Stomach (tissue), 8 donors: ENCODE measurements at regions not wholly inside any gene's neighbourhood (a gene's known extent, or its start where the extent isn't known, plus 50 kb on each side); places are given as distances from the start of the nearest gene placed in this dataset.

Source experiments
- DNase-seq, 2 donors: peaks; one replicate each; pipeline versions ENCODE4 v3.0.0 to v3.0.0-alpha.2; 2013 to 2019
- H3K27ac ChIP-seq, 5 donors: fragments of 200-600 bp in 4 of 5; sonication (generic) in 4 of 5; one replicate each; pipeline ENCODE4 v1.5.1; 2013 to 2019; ENCODE audit warnings: mild to moderate bottlenecking in 1 of 5, moderate library complexity in 1 of 5
- H3K27me3 ChIP-seq, 3 donors: fragments of 200-600 bp; sonication (generic); one replicate each; pipeline ENCODE4 v1.5.1; 2017 to 2019; ENCODE audit warnings: mixed run types in 1 of 3
- H3K36me3 ChIP-seq, 4 donors: fragments of 200-600 bp; sonication (generic); 1 replicate in 3 of 4; 2 replicates in 1 of 4; pipeline ENCODE4 v1.5.1; 2016 to 2019
- H3K4me1 ChIP-seq, 4 donors: fragments of 200-600 bp; sonication (generic); one replicate each; pipeline ENCODE4 v1.5.1; 2016 to 2019
- H3K4me3 ChIP-seq, 4 donors: fragments of 200-600 bp; sonication (generic) in 3 of 4; one replicate each; pipeline ENCODE4 v1.5.1; 2016 to 2019; ENCODE audit warnings: mild to moderate bottlenecking in 1 of 4
- H3K9me3 ChIP-seq, 4 donors: fragments of 200-600 bp; sonication (generic); one replicate each; pipeline ENCODE4 v1.5.1; 2016 to 2019
- EP300 ChIP-seq: sonication (generic); formaldehyde crosslinking; IDR thresholded peaks from one replicate; pipeline ENCODE4 v1.6.1; 2017; ENCODE audit warnings: antibody characterized with exemption
- POLR2A ChIP-seq, 4 donors: fragments of 450-650 bp; IDR thresholded peaks; one replicate each; pipeline ENCODE4 v1.6.1; 2016; ENCODE audit warnings: antibody characterized with exemption in 4 of 4, control low read depth in 2 of 4, mild to moderate bottlenecking in 1 of 4, moderate library complexity in 1 of 4
- POLR2AphosphoS5 ChIP-seq, 3 donors: sonication (generic); formaldehyde crosslinking; IDR thresholded peaks; one replicate each; pipeline ENCODE4 v1.6.1; 2016; ENCODE audit warnings: antibody characterized with exemption in 3 of 3
- WGBS, 5 donors: extraction: QIAGEN DNeasy Blood & Tissue Kit in 3 of 5; methylation state at CpG; one replicate each; pipeline versions ENCODE4 v1.1.5 to v1.1.7; 2013 to 2018; 5-methylcytosine and 5-hydroxymethylcytosine counted together
- intact Hi-C: fragments of 100-400 bp; cut with DNase I; formaldehyde crosslinking; loops from one replicate; pipeline ENCODE4 v1.15.1; 2023; ENCODE audit warnings: low total_unique reads
- TF ChIP-seq, protein P1 (sequence below), 7 experiments: fragments of 450-650 bp in 4 of 7; fragments of 200-600 bp in 3 of 7; sonication (generic) in 3 of 7; IDR thresholded peaks; one replicate each; pipeline ENCODE4 v1.5.1; 2016 to 2019; ENCODE audit warnings: antibody characterized with exemption in 7 of 7, control low read depth in 2 of 7, mild to moderate bottlenecking in 1 of 7
- donor health status: healthy with polysubstance abuse.
- donor health status: Bipolar disorder and iron deficiency.
- donor health status: healthy.

DNA sequence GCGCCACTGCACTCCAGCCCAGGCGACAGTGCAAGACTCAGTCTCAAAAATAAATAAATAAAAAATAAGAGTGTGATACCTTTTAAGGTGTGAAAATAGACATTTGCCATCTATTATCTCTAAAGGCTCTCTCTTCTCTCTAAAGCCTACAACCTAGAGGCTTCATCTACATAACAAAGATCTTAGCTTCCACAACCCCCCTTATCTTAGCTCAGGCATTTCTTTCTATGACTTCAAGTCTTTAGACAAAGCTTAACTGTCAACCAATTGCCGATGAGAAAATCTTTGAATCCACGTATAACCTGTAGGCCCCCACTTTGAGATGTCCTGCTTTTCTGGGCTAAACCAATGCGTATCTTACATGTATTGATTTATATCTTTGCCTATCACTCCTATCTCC lies 64.9 kb upstream of the ADAMTS19 start:
- no peaks in the 10 kb centered on the region for H3K4me1 ChIP-seq
- WGBS, 5 donors = 91 to 95% (median 93%) methylated on average over 5 of the region's 5 CpGs
- H3K4me3 ChIP-seq = no peak overlapping the region
- H3K36me3 ChIP-seq = no peaks in the 10 kb centered on the region
- TF ChIP-seq POLR2A (IDR thresholded peaks at IDR 0.05) (no peak), POLR2AphosphoS5 (IDR thresholded peaks at IDR 0.05) (no peak), EP300 (no peak)
- TF ChIP-seq, protein P1, sequence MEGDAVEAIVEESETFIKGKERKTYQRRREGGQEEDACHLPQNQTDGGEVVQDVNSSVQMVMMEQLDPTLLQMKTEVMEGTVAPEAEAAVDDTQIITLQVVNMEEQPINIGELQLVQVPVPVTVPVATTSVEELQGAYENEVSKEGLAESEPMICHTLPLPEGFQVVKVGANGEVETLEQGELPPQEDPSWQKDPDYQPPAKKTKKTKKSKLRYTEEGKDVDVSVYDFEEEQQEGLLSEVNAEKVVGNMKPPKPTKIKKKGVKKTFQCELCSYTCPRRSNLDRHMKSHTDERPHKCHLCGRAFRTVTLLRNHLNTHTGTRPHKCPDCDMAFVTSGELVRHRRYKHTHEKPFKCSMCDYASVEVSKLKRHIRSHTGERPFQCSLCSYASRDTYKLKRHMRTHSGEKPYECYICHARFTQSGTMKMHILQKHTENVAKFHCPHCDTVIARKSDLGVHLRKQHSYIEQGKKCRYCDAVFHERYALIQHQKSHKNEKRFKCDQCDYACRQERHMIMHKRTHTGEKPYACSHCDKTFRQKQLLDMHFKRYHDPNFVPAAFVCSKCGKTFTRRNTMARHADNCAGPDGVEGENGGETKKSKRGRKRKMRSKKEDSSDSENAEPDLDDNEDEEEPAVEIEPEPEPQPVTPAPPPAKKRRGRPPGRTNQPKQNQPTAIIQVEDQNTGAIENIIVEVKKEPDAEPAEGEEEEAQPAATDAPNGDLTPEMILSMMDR (IDR thresholded peaks at IDR 0.05) = no peak
- no peaks in the 10 kb centered on the region for H3K27me3 ChIP-seq
- no peaks in the 10 kb centered on the region for H3K9me3 ChIP-seq
- DNase-seq = no peak
- intact Hi-C loops = no loop called here
- H3K27ac ChIP-seq = no peak overlapping the region

DNA sequence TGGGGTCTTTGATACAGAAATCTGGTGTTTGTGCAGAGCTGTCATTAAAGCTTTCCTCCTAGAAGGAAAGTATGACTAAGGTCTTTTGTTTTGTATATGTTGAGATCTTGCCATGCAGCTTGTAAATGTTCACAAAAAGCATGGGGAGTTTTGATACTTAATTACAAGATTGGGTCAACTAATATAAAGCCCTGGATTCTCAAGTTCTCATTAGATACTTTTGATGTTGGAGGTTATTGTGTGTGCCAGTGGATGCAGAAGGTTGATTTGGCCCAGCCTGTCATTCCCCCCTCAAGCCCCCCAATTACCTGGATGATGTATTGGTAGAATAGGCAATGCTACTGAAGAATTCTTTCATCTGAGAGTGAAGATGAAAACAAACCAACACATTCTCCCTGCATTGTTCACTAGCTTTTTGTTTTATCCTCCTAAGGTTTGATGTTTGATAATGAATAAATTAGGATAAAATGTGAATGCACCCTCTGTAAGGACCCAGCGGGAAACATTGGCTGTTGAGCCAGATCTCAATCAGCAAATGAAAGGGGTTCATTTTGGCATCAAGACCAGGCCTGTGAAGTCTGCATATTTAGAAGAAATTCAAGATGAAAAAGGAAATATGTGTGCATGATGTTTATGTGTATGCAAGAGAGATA lies 61.9 kb upstream of the ADAMTS19 start:
- no peak for DNase-seq
- no peaks in the 10 kb centered on the region for H3K4me1 ChIP-seq
- intact Hi-C loops = no loop called here
- no peaks in the 10 kb centered on the region for H3K36me3 ChIP-seq
- TF ChIP-seq POLR2A (IDR thresholded peaks at IDR 0.05) (no peak), EP300 (no peak), POLR2AphosphoS5 (IDR thresholded peaks at IDR 0.05) (no peak)
- TF ChIP-seq, protein P1 (IDR thresholded peaks at IDR 0.05) = no peak
- H3K4me3 ChIP-seq = no peak overlapping the region
- H3K27me3 ChIP-seq = no peaks in the 10 kb centered on the region
- no peak overlapping the region for H3K27ac ChIP-seq
- no peaks in the 10 kb centered on the region for H3K9me3 ChIP-seq
- 61 to 90% (median 74%) methylated on average over 1 of the region's 1 CpG for WGBS, 5 donors

DNA sequence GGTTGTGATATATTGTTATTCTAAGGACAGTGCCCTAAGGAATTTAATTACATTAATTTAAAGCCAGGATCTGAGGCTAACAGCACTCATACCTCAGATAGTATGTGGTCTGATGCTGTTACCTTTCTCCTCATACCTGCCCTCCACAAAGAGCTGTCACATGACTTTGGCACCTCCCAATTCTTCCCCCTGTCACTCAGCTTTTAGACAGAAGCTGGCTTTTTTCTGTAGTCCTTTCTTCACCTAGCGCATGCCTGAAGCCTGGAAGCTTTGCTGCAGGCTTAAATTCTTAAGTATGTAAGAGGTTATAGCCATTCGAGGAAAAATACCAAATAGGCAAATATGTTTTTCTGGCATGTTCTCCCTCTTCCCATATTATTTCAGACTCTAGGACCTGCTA lies 61.0 kb upstream of the ADAMTS19 start:
- no peaks in the 10 kb centered on the region for H3K4me1 ChIP-seq
- TF ChIP-seq, protein P1 (IDR thresholded peaks at IDR 0.05) = no peak
- TF ChIP-seq POLR2AphosphoS5 (IDR thresholded peaks at IDR 0.05) (no peak), EP300 (no peak), POLR2A (IDR thresholded peaks at IDR 0.05) (no peak)
- 72 to 83% (median 79%) methylated on average over 2 of the region's 2 CpGs for WGBS, 5 donors
- H3K36me3 ChIP-seq = no peaks in the 10 kb centered on the region
- no peaks in the 10 kb centered on the region for H3K9me3 ChIP-seq
- DNase-seq = no peak
- no peaks in the 10 kb centered on the region for H3K27me3 ChIP-seq
- H3K4me3 ChIP-seq = no peak overlapping the region
- H3K27ac ChIP-seq = no peak overlapping the region
- intact Hi-C loops = no loop called here

DNA sequence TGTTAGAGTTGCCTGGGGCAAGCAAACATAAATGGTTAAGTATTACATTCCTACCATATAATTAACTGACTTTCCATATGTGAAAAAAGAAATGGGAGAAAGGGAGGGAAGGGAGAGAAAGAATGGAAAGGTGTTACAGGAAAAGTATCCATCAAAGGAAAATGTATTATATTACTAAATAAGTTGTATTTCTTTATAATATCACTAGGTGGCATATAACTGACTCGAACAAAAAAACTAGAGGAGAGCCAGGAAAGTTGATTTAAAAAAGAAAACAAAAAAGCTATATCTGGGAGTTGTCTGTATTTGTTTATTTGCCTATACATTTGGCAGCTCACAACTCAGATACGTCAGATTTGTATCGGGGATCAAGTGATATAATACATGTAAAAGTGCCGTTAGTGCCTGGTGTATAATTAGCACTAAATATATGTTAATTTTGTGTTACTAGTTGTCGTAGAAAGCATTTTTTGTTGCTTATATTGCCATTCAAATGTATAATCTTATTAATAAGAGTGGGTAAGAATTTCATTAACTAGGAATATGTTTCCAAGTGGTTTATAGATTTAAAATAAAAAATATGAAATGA lies 59.6 kb upstream of the ADAMTS19 start:
- intact Hi-C loops = no loop called here
- TF ChIP-seq POLR2A (IDR thresholded peaks at IDR 0.05) = no peak
- TF ChIP-seq POLR2AphosphoS5 (IDR thresholded peaks at IDR 0.05) = no peak
- TF ChIP-seq, protein P1 (IDR thresholded peaks at IDR 0.05) = no peak
- TF ChIP-seq EP300 = no peak
- Histone ChIP-seq H3K36me3 (no peaks in the 10 kb centered on the region), H3K4me1 (no peaks in the 10 kb centered on the region), H3K9me3 (no peaks in the 10 kb centered on the region), H3K4me3 (no peak overlapping the region), H3K27ac (no peak overlapping the region), H3K27me3 (no peaks in the 10 kb centered on the region)
- 28 to 38% (median 32%) methylated on average over 5 of the region's 5 CpGs for WGBS, 5 donors
- no peak for DNase-seq
